ENCODE measurements at regions not wholly inside any gene's neighbourhood (a gene's known extent, or its start where the extent isn't known, plus 50 kb on each side); places are given as distances from the start of the nearest gene placed in this dataset.

GRCh38 chr16:55406651-55407050 is 72.3 kb upstream of the MMP2 start (continued):
- TF ChIP-seq ZBTB6 (tag by site-specific recombination; IDR thresholded peaks at IDR 0.05) (no peak), ZXDB (tag by site-specific recombination; IDR thresholded peaks at IDR 0.05) (no peak), ZNF350 (tag by site-specific recombination; IDR thresholded peaks at IDR 0.05) (no peak), ZNF621 (tag by site-specific recombination; IDR thresholded peaks at IDR 0.05) (no peak), SALL2 (tag by site-specific recombination; IDR thresholded peaks at IDR 0.05; ENCODE audit: borderline replicate concordance) (no peak), ZNF837 (tag by site-specific recombination; IDR thresholded peaks at IDR 0.05) (no peak), ZNF302 (tag by site-specific recombination; IDR thresholded peaks at IDR 0.05; ENCODE audit: low read depth) (no peak), PBX3 (CRISPR knock-in tag; IDR thresholded peaks at IDR 0.05) (no peak), PRDM10 (tag by site-specific recombination; IDR thresholded peaks at IDR 0.05) (no peak), ZNF19 (tag by site-specific recombination; IDR thresholded peaks at IDR 0.05; ENCODE audit: low read depth) (no peak), ZNF132 (tag by site-specific recombination; IDR thresholded peaks at IDR 0.05; ENCODE audit: borderline replicate concordance) (no peak)

- H3K4me1 ChIP-seq (ENCODE audit: control insufficient read depth, insufficient read depth, low read length): no peaks in the 10 kb centered on the region
- H3K4me3 ChIP-seq (ENCODE audit: low read depth, low read length): no peak overlapping the region
- no peaks in the 10 kb centered on the region for H3K36me3 ChIP-seq (ENCODE audit: control insufficient read depth in 2 of 2, insufficient read depth in 1 of 2, low read length in 2 of 2)
- CTCF ChIA-PET: no interaction called here
- POLR2A ChIA-PET: no interaction called here
- no peaks in the 10 kb centered on the region for H3K9me3 ChIP-seq (ENCODE audit: control insufficient read depth, insufficient read depth, low read depth, low read length)
- no peak for TF ChIP-seq ZNF341 (tag by site-specific recombination; IDR thresholded peaks at IDR 0.05; ENCODE audit: low read depth)
- TF ChIP-seq KLF10 (tag by site-specific recombination; IDR thresholded peaks at IDR 0.05): no peak
- TF ChIP-seq SCRT1 (tag by site-specific recombination; IDR thresholded peaks at IDR 0.05; ENCODE audit: borderline replicate concordance): no peak
- TF ChIP-seq ZNF555 (tag by site-specific recombination; conservative IDR thresholded peaks at IDR 0.05): no peak
- TF ChIP-seq GLIS2 (tag by site-specific recombination; IDR thresholded peaks at IDR 0.05): no peak
- no peak for TF ChIP-seq ZNF837 (tag by site-specific recombination; IDR thresholded peaks at IDR 0.05)
- no peak for TF ChIP-seq BCL11B (tag by site-specific recombination; IDR thresholded peaks at IDR 0.05; ENCODE audit: low read depth)
- no peak for TF ChIP-seq ZNF654 (tag by site-specific recombination; IDR thresholded peaks at IDR 0.05; ENCODE audit: low read depth)
- TF ChIP-seq ZNF558 (tag by site-specific recombination; IDR thresholded peaks at IDR 0.05): no peak
- TF ChIP-seq ZNF621 (tag by site-specific recombination; IDR thresholded peaks at IDR 0.05): no peak
- TF ChIP-seq ZNF37A (tag by site-specific recombination; IDR thresholded peaks at IDR 0.05): no peak
- TF ChIP-seq ZNF549 (tag by site-specific recombination; IDR thresholded peaks at IDR 0.05): no peak
- H3K27ac ChIP-seq (ENCODE audit: extremely low read depth, low read depth, low read length): no peak overlapping the region
These were observed 70.3 kb upstream of the MMP2 start for GRCh38 chr16:55408661-55409060.
